HG02678 (cell line): ENCODE measurements at regions not wholly inside any gene's neighbourhood (a gene's known extent, or its start where the extent isn't known, plus 50 kb on each side); places are given as distances from the start of the nearest gene placed in this dataset.

ENCODE experiments used
- ATAC-seq: cut with Tn5 transposase; IDR thresholded peaks from one replicate; pipeline ENCODE4 v1.9.1; 2021; ENCODE audit warnings: mild to moderate bottlenecking, moderate library complexity; ENCODE audit not compliant: unreplicated experiment

DNA sequence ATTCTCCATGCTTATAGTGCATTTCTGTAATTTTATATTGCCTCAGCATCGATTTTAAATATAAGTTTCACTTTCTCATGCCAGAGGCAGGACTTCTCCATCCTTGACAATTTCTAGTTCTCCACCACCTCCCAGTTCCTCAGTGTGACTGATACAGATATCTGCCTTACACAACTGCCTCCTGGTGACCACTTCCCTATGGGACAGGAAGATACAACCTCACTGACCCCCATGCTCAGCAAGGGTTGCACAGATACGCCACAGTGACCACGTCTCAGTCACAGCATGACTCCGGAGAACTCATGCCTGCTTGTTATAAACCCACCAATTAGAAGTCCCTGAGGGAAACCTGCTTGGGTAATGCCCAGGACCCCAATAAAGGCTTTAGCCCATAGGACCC, 284.0 kb upstream of the MC4R start:
- no peak for ATAC-seq

DNA sequence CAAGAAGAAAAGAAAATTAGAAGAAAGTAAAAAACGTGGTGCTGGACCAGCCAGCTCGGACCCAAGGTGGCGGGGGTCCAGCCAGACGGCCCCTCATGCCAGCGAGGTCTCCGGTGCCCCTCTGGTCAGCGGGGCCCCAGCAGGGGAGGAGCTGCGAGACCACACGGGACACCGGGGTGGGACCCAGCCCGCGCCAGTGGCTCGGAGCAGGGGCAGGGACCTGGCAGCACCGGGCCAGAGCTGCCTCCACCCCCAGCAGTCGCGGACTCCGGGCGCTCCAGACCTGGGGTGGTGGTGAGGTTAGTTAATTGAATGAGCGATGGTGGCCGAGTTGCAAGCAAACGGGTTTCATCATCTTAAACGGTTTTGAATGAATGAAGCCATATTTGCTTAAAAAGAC, 289.9 kb upstream of the MC4R start:
- no peak for ATAC-seq

DNA sequence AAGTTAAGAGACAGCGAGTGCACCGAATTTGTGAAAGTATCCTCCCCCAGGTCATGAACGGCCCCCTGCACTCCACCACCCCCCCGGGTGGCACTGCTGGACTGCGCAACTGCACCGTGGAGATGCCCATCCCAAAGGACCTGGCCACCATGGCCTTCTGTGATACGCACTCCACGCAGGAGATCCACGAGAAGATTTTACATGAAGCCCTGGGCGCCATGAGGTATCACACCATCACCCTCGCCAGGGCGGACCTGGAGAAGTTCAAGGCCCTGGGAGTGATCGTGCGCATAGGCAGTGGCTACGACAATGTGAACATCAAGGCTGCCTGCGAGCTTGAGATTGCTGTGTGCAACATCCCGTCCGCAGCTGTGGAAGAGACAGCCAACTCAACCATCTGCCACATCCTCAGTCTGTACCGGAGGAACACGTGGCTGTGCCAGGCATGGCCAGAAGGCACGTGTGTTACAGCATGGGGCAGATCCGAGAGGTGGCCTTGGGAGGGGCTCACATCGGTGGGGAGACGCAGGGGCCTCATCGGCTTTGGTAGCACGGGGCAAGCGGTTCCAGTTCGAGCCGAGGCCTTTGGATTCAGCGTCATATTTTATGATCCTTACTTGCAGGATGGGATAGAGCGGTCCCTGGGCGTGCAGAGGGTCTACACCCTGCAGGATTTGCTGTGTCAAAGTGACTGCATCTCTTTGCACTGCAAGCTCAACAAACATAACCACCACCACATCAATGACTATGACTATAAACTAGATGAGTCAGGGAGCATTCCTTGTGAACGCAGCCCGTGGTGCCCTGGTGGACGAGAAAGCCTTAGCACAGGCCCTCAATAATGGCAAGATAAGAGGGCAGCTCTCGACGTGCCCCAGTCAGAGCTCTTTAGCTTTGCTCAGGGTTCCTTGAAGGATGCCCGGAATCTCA, 290.8 kb upstream of the MC4R start:
- ATAC-seq: no peak

DNA sequence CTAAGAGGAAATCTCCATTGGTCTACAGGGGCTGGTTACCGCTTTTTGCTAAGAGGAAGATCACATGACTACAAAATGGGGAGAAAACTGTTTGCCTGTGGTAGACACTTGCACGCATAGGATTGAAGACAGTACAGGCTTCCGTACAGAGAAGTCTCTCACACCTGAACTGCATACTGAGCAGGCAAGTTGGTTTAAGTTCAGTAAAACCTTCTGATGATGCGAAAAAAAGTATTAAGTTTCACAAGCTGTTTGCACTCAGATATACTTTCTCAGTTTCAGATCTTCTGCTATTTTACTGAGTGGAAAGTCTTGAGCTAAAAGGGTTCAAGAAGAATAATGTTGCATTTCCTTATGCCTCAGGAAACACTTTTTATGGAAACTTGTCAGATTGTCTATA, 292.2 kb upstream of the MC4R start:
- peak; percentile 67 for ATAC-seq

- no peak for ATAC-seq
These were observed 294.4 kb upstream of the MC4R start for GRCh38 chr18:60667016-60667415.

DNA sequence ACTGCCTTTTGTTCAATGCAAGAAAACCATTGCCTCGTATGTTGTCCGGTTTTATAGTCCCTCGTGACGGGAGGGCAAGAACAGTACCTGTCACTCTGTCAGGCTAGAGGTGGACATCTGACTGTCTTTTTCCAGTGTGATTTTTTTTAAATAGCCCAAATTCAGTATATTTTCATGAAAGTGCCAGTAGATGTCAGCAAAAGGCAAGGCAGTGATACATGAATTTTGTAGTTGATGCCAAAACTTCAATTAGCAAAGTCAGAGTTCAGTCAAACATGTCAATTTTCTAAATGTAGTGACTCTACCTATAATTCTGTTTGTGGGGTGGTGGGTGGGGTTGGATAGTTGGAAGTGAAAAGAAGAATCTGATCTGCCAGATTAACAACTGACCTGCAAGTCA, 296.0 kb upstream of the MC4R start:
- no peak for ATAC-seq

GRCh38 chr18:60669938-60670337, 297.4 kb upstream of the MC4R start:
- ATAC-seq: no peak

GRCh38 chr18:60671021-60671420, 298.4 kb upstream of the MC4R start:
- ATAC-seq: no peak

- ATAC-seq: no peak
These were observed 302.6 kb upstream of the MC4R start for GRCh38 chr18:60675126-60675525.

- no peak for ATAC-seq
These were observed 303.2 kb upstream of the MC4R start for GRCh38 chr18:60675801-60676200.

DNA sequence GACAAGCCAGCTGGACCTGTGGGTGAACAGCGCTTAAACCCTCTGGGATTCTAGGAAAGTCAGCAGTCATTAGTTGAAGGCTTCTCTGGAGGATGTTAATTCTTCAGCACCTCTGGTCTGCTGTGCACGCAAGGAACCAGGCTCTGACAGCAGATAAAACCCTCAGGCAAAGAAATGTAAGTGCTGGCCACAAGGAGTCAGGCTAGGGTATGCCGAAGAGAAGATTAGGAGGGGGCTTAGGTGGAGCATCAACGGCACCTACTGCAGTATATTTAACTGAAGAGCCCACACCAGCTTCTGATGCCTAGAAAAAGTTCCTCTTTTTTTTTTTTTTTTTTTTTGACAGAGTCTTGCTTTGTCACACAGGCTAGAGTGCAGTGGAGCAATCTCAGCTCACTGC, 304.2 kb upstream of the MC4R start:
- ATAC-seq: no peak

GRCh38 chr18:60684843-60685513, 312.4 kb upstream of the MC4R start:
- ATAC-seq: no peak

DNA sequence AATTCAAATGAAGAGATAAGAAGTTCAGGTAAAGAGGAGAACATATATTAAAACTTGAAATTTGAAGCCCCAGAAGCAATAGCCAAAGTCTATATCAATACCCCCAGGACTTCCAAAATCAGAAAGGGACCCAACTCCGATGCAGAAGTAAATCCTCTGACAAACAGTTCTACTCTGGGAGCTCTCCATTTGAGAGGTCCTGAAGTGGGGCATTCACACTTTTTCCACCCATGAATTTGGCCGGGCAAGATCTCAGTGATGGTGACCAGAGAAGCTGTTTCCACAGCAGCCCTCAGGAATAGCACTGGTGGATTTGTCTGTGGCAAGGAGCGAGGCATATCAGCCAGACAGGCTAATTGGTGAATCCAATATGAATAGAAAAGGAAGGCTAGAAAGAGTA, 313.6 kb upstream of the MC4R start:
- ATAC-seq: no peak

- ATAC-seq: no peak
These were observed 318.5 kb upstream of the MC4R start for GRCh38 chr18:60691061-60691460.

GRCh38 chr18:60693426-60693825, 320.9 kb upstream of the MC4R start:
- ATAC-seq: no peak

DNA sequence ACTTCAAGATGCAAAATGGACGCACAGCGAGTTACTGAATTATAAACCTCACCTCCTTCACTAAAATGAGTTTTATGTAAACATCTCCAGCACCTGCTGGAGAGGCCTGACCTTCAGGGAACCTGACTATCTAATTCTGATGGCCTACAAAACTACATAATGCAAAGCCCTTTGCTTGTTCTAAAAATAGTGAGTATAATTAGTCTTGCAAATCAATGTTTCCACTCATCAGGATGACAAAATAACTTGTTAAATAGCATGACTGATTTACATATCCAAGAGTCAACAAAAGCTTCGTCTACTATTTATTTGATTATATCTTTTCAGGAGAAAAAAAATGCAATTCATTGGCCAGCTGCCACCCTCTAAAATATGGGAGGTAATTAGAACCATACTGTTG, 326.3 kb upstream of the MC4R start:
- ATAC-seq: no peak

- no peak for ATAC-seq
These were observed 350.2 kb upstream of the MC4R start for GRCh38 chr18:60722742-60723141.

GRCh38 chr18:60732143-60732542, 359.6 kb upstream of the MC4R start:
- ATAC-seq: no peak

DNA sequence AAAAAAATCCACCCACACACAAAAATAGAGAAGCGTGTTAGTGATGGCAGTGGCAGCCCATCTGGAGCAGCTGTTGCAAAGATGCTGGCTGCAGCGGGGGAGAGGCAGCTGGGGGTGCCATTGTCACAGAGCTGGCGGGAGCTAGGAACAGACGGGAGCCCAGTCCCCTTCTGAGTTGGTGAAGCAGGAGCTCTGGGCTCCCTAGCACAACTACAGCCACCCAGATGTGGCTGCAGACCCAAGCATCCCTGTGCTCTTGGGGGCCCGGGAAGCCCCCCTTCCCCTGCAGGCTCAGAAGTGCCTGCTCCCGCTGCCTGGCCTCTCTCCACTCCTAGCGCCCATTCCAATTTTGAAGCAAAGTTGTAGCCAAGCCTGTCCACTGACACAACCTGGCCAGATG, 366.6 kb upstream of the MC4R start:
- no peak for ATAC-seq

DNA sequence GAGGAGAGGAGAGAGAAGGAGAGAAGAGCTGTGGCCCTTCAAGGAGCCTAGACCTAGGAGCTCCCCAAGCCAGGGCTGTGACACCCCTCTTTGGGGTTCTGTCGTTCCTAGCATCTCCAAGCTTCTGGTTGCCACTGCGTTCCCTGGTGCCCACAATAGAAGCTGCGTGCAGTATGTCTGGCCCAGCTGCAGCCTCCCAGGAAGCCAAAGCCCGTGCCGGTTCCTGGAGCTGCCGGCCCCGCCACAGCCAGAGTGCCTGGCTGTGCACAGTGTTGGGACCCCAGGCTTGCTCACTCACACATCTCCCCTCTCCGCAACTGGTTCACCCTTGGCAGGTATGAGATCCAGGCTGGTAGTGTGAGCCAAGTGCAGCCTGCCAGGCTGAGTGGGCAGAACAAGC, 367.7 kb upstream of the MC4R start:
- no peak for ATAC-seq

- ATAC-seq: no peak
These were observed 373.9 kb upstream of the MC4R start for GRCh38 chr18:60746491-60746890.

DNA sequence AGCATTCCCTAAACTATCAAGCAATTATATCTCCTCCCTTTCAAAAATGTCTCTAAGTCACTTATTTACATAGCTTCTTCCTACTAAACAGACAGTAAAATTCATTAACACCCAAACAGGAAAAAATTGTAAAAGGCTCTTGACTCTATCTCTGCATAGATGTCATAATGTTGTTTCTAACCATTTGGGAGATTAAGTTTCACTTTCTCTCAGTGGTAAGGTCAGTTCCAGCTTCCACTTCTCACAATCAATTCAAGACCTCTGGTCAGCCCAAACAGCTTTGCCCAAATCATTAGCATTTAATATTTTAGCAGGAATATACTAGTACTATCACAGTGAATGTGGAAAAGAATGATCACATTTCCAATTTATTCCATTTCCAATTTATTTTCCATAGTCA, 374.3 kb upstream of the MC4R start:
- ATAC-seq: no peak
